Kidney glomerular epithelial cell (primary cell): ENCODE measurements at regions not wholly inside any gene's neighbourhood (a gene's known extent, or its start where the extent isn't known, plus 50 kb on each side); places are given as distances from the start of the nearest gene placed in this dataset.

ENCODE experiments used
- DNase-seq: peaks from one replicate; lab custom pipeline; 2025; lab: John Stamatoyannopoulos, UW

DNA sequence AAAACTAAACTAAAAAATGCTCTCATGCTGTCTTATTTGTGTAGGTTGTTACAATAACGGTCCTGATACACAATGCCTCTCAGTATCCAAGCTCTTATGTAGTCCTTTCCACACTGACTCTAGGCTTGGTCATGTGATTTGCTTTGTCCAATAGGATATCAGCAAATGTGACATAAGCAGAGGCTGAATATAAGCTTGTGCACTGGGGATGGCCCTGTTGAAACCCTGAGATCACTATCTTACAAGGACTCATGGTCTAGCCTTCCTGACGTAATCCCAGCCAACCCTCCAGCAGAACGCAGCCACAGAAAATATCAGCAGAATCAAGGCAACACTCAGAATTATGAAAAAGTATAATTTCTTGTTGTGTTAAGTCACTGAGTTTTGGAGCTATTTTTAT is 145.1 kb upstream of the CCN2 start:
- DNase-seq: no peak

DNA sequence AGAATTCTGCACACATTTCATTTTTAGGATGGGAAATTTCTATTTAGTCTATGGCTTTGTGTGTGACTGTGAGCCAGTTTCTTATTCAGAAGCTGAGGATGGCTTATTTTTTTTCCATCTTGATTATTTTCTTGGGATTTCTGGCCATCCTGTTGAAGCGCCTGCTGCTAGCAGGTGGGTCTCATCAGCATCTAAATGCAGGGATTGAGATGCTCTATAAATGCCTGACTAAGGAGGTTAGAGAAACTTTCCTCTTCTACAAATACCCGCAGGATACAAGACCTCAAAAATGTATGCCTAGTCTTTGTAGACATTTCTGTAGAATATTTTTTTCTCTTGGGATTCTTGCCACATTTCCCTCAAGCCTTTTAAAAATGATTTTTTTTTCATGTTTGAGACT is 138.0 kb upstream of the CCN2 start:
- DNase-seq: no peak

DNA sequence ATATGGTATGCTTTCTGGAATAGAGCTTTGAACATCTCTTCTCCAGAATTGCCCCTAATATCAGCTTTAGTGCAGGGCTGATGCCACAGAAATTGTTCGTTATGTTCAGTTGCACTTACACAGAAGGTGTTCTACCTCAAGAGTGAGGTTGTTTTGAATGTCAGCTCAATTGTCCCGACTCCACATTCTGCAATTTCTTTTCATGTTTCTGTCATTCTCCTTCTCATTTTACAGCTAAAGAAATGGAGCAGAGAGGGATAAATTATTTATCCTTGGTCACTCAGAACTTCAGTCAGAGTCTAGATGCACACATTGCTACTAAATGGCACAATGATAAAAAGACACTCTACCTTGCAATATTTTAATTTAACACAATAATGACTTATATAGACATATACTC is 137.0 kb upstream of the CCN2 start:
- no peak for DNase-seq

DNA sequence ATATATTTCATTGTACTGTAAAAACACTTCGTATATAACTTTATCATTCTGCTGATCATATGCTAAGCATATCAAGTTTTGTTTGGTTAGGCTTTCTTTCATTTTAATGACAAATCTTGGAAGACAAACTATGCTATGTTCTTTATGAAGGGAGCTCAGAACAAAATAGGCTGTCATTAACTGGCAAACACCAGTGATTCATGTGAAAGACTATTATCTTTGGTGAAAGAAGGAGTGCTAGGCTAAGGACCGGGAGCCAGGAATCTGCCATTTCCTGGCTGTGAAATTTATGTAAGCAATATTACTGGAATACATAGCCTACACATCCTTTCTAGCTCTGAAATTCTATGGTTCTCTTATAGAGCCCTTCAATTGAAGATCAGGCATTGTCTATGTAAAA is 136.2 kb upstream of the CCN2 start:
- no peak for DNase-seq

DNA sequence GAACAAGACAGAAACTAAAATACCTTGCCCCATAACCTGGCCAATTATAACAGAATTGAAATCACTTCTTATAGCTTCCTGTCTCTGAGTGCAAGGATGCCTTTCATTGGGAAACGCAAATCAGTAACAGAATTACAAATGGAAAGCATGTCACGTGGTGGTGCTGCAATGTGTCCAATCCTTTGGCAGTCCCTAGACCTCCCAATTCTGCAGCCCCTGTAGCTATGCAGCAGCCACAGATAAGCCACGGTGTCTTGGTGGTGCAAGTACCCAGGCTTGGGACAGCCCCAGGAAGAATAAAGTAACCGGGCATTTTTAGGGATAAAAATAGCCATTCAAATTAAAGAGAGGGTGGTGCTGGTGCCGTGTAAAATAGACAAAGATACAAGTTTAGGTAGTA is 134.6 kb upstream of the CCN2 start:
- DNase-seq: peak; percentile 46

DNA sequence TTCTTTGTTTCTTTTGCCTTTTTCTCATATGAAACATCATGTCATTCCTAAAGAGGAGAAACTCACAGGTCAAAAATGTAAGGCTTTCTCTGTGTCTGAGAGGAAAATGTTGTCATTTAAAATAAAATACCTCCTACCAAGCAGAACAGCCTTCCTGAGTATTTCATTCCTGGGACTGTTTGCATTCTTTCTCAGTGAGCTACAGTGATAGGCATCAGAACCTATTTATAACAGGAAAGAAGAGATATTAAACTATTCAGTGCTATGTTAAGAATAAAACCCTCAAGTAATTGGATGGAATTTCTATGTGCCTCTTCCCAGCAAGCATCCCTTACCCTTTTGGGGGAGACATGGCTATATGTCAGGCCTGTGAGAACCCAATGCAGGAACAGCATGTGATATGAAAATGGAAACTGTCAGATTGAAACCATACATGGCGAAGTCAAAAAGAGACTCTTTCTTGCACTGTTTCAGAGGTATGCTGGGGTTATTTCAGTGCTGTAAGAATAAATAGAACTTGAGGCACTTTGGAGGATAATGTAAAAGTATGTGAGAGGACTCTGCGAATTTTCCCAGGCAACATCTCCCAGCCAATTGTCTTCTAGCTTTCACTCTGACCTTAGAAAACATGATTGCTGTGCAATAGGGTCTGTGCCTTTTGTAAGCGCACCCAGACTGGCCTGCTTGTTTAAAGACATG is 133.8 kb upstream of the CCN2 start:
- peak; percentile 99 for DNase-seq

DNA sequence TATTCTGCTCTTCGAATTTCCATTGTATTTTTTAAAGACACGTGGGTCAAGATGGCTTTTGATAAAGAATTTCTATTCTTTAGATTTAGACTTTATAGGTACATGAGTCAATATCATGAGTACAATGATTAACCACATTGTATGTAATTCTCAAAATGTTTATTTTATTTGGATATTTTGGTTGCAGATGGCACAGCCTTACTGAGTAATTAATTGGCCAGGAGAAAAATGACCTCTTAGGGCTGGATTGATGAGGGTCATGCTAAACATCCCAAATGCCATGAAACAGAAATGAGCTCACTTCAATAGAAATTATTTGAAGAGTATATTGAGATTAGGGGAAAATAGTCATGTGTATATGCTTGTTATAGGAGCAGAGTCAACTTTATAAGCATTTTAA is 131.2 kb upstream of the CCN2 start:
- no peak for DNase-seq

DNA sequence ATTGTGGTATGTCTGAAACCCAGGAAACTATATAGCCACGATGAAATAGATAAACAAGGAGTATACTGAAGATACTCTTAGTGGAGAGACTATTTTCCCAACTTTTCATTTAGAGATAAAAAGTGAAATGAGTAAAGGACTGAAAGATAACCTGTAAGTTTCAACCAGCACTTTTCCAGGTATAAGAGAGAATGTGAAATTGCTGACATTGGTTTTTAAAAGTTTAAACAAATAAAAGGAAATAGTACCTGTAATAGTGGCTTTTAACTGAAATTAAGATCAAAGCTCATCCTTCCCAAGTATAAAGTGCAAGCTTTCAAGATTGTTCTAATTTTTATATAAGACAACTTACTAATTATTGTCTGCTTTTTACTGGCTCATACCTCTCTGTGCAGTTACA is 130.2 kb upstream of the CCN2 start:
- no peak for DNase-seq

DNA sequence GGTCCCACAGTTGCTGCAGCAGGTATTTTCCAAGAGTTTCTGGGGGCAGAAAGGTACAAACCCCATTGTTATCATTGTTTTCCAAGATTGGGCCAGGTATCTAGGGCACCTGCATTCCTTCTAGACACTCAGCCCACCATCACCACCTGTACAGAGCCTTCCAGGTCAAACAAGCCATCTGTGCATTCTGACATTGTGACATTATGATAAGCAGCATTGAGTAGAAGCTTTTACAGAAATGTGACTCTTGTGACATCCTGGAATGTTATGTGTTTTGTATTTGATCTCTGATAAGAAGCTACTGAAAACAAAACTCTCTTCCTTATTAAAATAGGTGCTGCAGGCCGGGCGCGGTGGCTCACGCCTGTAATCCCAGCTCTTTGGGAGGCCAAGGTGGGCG is 128.1 kb upstream of the CCN2 start:
- DNase-seq: no peak

DNA sequence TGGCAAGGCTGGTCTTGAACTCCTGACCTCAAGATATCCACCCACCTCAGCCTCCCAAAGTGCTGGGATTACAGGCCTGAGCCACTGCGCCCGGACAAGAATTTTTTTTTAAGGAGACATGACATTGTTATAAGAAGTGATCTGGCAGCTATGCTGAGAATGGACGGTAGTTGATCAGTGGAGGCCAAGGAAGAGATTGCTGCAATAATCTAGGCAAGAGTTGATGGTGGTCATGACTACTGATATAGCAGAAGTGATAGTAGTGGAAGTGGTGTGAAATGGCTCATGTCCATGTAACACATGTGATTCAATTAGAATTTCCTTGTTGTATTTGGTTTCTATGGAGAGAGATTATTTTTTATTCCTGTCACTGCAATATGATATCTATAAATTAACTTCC is 125.3 kb upstream of the CCN2 start:
- no peak for DNase-seq

DNA sequence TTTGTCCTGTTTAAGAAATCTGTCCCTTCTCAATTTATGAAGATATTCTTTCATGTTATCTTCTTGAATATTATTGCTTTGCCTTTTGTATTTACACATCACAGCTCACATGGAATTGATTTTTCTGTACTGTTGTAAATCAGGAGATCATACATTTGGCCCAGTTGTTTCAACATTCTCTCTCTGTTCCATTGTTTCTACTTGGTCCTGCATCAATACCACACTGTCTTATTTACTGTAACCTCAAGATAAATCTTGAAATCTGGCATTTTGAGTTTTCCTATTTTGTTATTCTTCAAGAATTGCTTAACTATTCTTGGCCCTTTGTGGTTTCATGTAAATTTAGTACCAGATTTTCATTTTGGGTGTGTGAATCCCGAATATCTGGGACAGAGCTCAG is 121.7 kb upstream of the CCN2 start:
- no peak for DNase-seq

DNA sequence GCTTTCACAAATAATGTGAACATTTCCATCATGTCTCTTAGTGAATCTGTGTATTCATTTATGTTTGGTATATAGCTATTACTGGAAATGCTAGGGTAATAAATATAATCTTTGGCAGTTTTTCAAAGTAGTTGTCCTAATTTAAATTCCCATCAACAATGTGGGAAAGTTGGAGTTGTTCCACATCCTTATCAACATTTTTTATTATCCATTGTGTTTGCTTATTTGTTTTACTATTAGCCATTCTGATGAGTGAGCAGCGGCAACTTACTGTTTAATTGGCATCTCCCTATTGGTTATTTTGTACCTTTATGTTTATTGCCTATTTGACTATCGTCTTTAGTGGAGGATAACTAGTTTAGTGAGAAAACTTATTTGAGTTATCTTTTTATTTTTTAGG is 121.1 kb upstream of the CCN2 start:
- no peak for DNase-seq

DNA sequence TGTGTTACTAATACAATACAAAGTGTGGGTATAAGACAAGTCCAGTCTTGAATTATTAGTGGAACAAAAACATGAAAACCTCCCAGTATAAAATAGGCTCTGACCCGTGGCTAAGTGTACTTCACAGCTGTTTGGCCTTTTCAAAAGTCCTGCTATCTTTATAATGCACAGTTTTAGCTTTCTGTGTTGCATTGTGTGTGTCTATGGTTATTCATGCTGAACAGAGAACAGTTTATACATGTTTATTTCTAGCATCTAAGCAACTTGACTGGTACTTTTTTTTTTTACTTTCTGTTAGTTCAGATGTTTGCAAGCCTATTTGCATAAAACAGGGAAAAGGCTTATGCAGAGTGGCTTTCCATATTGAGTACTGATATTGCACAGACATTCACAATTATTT is 119.2 kb upstream of the CCN2 start:
- no peak for DNase-seq

DNA sequence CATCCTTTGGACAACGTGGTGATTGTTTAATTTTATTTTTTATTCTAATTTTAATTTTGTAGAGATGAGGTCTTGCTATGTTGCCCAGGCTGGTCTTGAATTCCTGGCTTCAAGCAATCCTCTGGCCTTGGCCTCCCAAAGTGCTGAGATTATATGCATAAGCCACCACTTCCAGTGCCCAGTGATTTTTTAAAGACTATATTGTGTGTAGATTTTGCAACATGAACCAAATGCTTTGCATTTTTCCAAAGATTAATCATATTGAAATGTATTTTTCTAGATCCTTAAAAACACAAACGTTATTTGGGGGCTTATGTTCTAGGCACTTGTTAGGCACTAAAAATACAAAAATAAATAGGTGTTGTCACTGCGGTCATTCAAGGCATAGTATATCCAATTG is 117.6 kb upstream of the CCN2 start:
- DNase-seq: no peak

DNA sequence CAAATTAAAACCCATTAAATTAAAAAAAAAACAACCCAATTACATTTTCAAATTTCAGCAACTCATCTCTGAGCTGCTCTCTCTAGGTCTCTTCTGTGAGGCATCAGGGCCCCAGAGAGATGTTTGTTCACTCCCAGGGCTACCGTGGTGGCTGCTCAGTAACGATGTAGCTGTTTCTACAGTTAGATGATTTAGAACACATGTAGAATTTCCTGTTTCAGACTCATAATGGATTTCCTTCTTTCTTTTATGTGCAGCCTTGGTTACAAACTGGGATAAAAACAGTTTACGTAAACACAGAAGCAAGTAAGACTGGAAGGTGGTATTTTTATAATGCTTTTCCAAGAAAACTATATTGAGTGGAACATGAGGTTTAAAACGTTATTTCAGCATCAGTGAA is 116.1 kb upstream of the CCN2 start:
- no peak for DNase-seq

DNA sequence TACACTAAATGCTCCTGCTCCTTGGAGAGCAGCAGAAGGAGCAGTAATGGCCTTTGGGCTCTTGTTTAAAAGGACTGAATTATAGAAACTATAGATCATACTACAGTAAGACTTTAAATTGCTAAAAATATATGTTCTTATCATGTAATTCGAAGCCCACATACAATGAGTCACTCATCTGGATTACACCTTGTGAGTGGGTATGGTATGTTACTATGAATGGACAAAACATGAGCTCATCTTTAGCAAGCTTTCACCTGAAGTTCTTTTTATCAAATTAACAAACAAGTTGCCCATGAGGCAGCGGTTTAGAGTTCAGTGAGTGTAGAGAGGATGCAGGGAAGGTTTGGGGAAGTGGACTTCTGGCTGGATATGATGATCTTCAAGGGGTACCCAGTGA is 114.4 kb upstream of the CCN2 start:
- DNase-seq: no peak

DNA sequence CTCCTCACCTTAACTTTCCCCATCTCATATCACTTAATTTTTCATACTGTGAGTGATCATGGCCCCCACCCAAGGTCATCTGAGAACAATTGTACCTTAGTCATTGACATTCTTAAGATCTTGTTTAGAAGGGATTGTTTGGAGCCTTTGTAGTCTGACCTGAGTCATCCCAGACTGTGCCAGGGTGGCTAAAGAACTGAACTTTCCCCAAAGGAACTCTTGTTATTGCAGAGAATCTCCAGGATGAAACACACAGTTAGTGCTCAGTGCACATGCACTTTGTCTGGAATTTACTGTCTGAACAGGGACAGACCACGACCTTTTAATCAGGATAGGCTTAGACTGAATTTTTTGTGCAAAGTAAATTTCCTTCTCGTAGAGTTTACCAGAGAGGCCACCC is 112.6 kb upstream of the CCN2 start:
- DNase-seq: peak; percentile 91

DNA sequence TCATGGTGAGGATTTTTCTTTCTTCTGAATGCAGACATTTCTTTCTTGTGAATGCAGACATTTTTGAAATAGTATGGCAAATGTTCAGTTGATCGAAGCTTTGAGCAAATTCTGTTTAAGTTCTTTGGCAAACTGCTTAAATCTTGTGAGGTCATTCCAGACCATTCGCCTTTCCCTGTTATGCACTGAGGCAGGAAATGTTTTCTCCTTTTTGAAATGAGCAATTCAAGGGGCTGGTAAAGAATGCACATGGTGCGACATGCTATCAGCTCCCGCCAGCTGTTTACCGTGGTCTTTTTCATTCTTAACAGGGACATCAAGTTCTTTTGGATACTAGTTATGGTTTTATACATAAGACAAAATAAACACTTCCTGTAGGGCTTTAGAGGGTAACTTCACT is 112.0 kb upstream of the CCN2 start:
- no peak for DNase-seq

DNA sequence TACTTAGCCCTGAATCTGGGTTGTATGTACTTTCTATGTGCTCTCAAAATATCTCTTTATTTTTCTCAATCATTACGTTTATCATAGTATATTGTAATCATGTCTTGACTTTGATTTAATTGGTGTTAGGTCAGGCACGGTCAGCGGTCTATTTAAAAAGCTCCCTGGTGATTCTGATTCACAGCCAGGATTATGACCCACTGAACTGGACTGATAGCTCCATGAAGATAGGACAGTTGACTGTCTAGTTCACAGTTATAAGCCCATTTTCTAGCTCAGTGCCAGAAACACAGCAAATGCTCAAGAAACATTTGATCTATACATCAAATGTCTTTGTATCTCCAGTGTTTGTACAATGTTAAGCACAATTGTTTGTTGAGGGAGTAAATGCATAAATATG is 111.5 kb upstream of the CCN2 start:
- DNase-seq: no peak

DNA sequence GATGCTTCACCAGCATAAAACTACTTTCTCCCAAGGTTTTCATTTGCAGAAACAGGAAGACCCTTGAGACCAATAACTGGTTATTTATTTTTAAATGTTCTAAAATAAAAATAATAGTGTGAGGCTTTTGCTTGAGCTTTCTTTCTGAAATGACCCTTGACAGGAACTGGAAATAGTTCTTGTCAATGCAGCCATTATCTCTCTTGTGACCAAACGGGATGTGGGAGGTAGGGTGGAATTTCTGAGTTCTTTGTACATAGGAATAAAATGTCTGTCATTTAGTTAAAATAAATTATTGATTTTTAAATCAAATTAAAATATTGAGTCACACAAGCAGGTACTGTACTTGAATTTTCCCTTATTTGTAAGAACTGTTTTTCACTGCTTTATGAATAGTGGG is 110.2 kb upstream of the CCN2 start:
- no peak for DNase-seq

DNA sequence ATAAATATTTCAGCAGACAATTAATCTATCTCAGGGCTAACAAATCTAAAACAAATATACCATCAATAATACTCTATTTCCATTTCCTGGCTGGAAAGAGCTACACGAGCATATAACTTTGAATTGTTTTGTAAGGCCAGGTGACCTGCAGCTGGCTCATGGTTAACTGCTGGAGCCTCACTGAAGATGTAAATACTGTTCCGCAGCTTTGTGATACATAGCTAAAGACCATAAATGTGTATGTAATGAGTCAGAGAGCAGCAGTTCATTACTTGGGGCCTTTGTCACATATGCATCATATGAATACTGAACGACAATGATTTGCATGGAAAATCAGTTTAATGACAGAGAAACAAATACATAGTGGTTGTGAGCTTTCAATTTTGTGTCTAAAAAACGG is 109.4 kb upstream of the CCN2 start:
- no peak for DNase-seq

DNA sequence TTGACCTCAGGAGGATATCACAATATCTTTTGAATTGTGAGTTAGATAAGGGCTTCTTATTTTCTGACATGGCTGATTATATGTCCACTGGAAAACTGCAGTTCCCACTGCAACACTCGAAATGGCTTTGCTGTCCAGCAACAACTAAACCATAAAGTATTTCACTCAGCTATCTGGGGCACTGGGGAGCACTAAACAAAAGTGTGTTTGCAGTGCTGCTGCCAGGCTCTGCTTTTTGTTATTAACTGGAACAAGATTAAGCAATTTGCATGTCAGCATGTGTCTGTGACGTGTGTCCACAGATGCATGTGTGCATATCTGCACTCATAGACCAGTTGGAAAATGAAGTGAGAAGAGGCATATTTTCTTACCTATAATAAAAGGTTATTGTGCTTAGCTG is 107.8 kb upstream of the CCN2 start:
- no peak for DNase-seq

DNA sequence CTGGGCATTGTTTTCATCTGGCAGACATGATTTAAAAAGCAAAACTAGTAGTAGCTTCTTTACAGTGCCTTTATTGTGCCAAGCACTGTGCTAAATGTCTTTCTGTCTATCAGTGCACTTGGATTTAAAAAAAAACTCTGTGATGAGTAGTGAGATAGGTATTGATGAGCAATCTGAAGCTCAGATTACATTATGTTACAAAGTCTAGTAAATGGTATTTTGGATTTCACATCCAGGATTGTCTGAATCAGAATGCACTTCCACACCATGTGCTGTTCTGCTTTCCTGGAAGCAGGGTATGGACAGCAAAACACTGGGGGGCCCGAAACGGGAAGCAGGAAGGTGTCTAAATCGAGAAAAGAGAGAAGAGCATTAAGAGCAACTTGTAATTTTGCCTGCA is 103.4 kb upstream of the CCN2 start:
- no peak for DNase-seq

DNA sequence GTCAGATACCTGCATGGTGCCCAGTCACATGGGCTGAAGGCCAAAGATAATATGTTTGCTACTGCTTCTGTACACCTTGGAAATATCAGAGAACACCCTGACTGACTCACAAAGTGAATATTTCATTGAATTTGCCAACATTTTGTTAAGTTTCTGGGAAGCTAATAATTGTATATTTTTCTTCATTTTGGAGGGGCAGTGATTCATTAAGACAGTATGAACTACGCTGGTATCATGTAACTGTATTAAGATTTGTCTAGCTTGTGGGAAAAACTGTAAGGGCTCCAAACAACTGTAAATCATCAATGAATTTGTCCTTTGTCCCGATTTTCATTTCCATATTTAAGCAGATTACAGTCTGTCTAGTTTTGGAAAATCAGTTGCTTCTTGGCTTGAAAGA is 102.3 kb upstream of the CCN2 start:
- DNase-seq: no peak

DNA sequence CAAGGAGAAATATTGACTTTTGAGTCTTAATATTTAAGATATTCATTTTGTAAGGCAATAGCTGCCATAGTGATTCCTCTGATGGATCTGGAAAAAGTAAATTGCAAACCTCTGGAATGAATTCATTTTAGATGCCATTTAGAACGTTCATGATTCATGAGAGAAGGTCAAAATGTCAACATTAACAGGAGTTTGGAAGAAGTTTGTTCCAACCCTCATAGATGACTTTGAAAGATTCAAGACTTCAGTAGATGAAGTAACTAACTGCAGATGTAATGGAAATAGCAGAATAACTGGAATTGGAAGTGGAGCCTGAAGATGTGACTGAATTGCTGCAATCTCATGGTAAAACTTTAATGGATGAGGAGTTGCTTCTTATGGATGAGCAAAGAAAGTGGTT is 100.9 kb upstream of the CCN2 start:
- no peak for DNase-seq
